Body of pancreas (tissue), 4 donors: ENCODE measurements at regions not wholly inside any gene's neighbourhood (a gene's known extent, or its start where the extent isn't known, plus 50 kb on each side); places are given as distances from the start of the nearest gene placed in this dataset.

Source experiments
- POLR2A ChIP-seq, 3 donors: fragments of 450-650 bp; IDR thresholded peaks; one replicate each; pipeline ENCODE4 v1.6.1; 2016; ENCODE audit warnings: antibody characterized with exemption in 3 of 3, mild to moderate bottlenecking in 2 of 3
- TF ChIP-seq, protein P1 (sequence below), 7 experiments: fragments of 450-650 bp in 4 of 7; fragments of 200-600 bp in 3 of 7; sonication (generic) in 3 of 7; IDR thresholded peaks; one replicate each; pipeline ENCODE4 v1.5.1; 2016 to 2019; ENCODE audit warnings: antibody characterized with exemption in 7 of 7

DNA sequence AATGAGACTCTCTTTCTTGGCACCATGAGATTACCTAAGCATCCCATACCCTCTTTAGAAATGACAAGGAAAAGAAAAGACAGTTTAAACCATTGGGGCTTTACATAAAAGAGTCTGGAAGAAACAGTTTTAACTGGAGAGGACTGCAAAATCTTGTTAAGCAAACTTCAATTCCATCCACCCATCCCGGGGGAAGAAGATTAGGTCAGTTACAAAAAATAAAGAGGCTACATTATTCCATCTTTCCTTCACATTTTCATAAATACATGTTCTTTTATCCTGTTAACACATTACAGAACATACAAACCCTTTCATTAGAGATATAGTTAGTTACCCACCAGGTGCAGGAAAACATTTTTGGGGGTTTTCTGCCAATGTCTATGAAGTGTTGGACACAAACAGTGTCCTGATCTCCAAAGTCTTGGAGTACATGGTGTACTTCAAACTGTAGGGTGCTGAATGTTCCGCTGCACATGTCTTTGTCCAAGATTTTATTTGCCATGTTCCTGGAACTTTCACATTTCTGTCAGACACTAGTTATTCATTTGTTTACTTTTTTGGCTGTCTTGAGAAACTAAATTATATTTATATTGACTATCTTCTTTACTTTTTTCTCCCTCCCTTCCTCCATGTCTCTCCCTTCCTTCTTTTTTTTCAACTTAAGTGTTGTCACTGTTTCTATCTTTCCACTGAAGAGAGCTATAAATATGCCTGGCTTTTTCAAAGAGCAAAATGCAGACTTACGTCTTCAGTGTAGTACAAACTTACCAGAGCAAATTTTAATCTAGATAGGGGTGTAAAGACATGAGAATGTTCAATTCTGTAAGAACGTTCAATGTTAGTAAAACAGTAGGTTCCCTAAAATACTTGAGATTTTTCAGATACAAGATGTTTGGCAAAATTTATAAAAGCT lies 410.9 kb upstream of the PRR16 start:
- TF ChIP-seq, protein P1, sequence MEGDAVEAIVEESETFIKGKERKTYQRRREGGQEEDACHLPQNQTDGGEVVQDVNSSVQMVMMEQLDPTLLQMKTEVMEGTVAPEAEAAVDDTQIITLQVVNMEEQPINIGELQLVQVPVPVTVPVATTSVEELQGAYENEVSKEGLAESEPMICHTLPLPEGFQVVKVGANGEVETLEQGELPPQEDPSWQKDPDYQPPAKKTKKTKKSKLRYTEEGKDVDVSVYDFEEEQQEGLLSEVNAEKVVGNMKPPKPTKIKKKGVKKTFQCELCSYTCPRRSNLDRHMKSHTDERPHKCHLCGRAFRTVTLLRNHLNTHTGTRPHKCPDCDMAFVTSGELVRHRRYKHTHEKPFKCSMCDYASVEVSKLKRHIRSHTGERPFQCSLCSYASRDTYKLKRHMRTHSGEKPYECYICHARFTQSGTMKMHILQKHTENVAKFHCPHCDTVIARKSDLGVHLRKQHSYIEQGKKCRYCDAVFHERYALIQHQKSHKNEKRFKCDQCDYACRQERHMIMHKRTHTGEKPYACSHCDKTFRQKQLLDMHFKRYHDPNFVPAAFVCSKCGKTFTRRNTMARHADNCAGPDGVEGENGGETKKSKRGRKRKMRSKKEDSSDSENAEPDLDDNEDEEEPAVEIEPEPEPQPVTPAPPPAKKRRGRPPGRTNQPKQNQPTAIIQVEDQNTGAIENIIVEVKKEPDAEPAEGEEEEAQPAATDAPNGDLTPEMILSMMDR (IDR thresholded peaks at IDR 0.05) = no peak
- no peak for TF ChIP-seq POLR2A (IDR thresholded peaks at IDR 0.05)
